H9 (cell line): ENCODE measurements at regions not wholly inside any gene's neighbourhood (a gene's known extent, or its start where the extent isn't known, plus 50 kb on each side); places are given as distances from the start of the nearest gene placed in this dataset.

ENCODE experiments used
- DNase-seq: peaks from one replicate; pipeline ENCODE4 v3.0.0-alpha.2; 2017
- H2AFZ ChIP-seq: one replicate; pipeline ENCODE4 v1.6.1; 2013; ENCODE audit warnings: mild to moderate bottlenecking, low read length, control low read depth, moderate library complexity
- H2AK5ac ChIP-seq: 2 replicates; pipeline ENCODE4 v1.6.1; 2013; ENCODE audit warnings: low read length, control low read depth, mixed read lengths; ENCODE audit not compliant: insufficient read length
- H2BK120ac ChIP-seq: one replicate; pipeline ENCODE4 v1.6.1; 2013; ENCODE audit warnings: low read depth, mild to moderate bottlenecking, low read length, control low read depth, inconsistent platforms; ENCODE audit not compliant: poor library complexity, severe bottlenecking
- H2BK12ac ChIP-seq: 2 replicates; pipeline ENCODE4 v1.6.1; 2013; ENCODE audit warnings: low read length, control low read depth, mixed read lengths, low read depth; ENCODE audit not compliant: insufficient read length
- H2BK15ac ChIP-seq: 2 replicates; pipeline ENCODE4 v1.6.1; 2013; ENCODE audit warnings: low read depth, low read length, control low read depth
- H2BK20ac ChIP-seq: one replicate; pipeline ENCODE4 v1.6.1; 2013; ENCODE audit warnings: low read depth, mild to moderate bottlenecking, low read length, control low read depth, inconsistent platforms; ENCODE audit not compliant: poor library complexity, severe bottlenecking
- H2BK5ac ChIP-seq: 2 replicates; pipeline ENCODE4 v1.6.1; 2013; ENCODE audit warnings: low read length, control low read depth, mixed read lengths; ENCODE audit not compliant: insufficient read length
- H3K14ac ChIP-seq: 2 replicates; pipeline ENCODE4 v1.6.1; 2013; ENCODE audit warnings: low read length, control low read depth; ENCODE audit not compliant: insufficient read depth
- H3K18ac ChIP-seq: 2 replicates; pipeline ENCODE4 v1.6.1; 2013; ENCODE audit warnings: low read depth, mild to moderate bottlenecking, mixed read lengths, low read length, control low read depth; ENCODE audit not compliant: insufficient read length
- H3K23ac ChIP-seq: 2 replicates; pipeline ENCODE4 v1.6.1; 2013; ENCODE audit warnings: low read length, control low read depth, mixed read lengths, low read depth; ENCODE audit not compliant: insufficient read length
- H3K23me2 ChIP-seq: 2 replicates; pipeline ENCODE4 v1.6.1; 2013; ENCODE audit warnings: low read depth, mild to moderate bottlenecking, mixed read lengths, low read length, control low read depth; ENCODE audit not compliant: insufficient read length, poor library complexity, severe bottlenecking
- H3K27ac ChIP-seq: 2 replicates; pipeline ENCODE4 v1.5.1; 2013; ENCODE audit warnings: low read length, control low read depth, mixed read lengths, low read depth; ENCODE audit not compliant: insufficient read length
- H3K27me3 ChIP-seq: 2 replicates; pipeline ENCODE4 v1.6.1; 2013; ENCODE audit warnings: low read length, control low read depth, inconsistent platforms; ENCODE audit not compliant: insufficient read depth
- H3K4ac ChIP-seq: 2 replicates; pipeline ENCODE4 v1.6.1; 2013; ENCODE audit warnings: low read depth, mild to moderate bottlenecking, control low read depth, inconsistent platforms, low read length, moderate library complexity
- H3K4me1 ChIP-seq: 2 replicates; pipeline ENCODE4 v1.6.1; 2013; ENCODE audit warnings: low read length, control low read depth, inconsistent platforms; ENCODE audit not compliant: insufficient read depth
- H3K4me2 ChIP-seq: 2 replicates; pipeline ENCODE4 v1.6.1; 2013; ENCODE audit warnings: low read length, control low read depth, mixed read lengths; ENCODE audit not compliant: insufficient read length, insufficient read depth
- H3K56ac ChIP-seq: 2 replicates; pipeline ENCODE4 v1.6.1; 2013; ENCODE audit warnings: low read depth, mild to moderate bottlenecking, mixed read lengths, low read length, control low read depth; ENCODE audit not compliant: insufficient read length
- H3K79me1 ChIP-seq: 2 replicates; pipeline ENCODE4 v1.6.1; 2013; ENCODE audit warnings: low read depth, mild to moderate bottlenecking, moderate library complexity, low read length, control low read depth, inconsistent platforms; ENCODE audit not compliant: insufficient read depth, poor library complexity, severe bottlenecking
- H3K79me2 ChIP-seq: 2 replicates; pipeline ENCODE4 v1.6.1; 2013; ENCODE audit warnings: low read length, control low read depth, inconsistent platforms; ENCODE audit not compliant: insufficient read depth
- H3K9ac ChIP-seq: 2 replicates; pipeline ENCODE4 v1.6.1; 2013; ENCODE audit warnings: low read length, control low read depth, mixed read lengths; ENCODE audit not compliant: insufficient read length; ENCODE audit errors: extremely low read depth
- H3K9me3 ChIP-seq: one replicate; pipeline ENCODE4 v1.6.1; 2013; ENCODE audit warnings: low read depth, low read length, inconsistent platforms; ENCODE audit not compliant: control insufficient read depth
- H3T11ph ChIP-seq: one replicate; pipeline ENCODE4 v1.6.1; 2013; ENCODE audit warnings: mild to moderate bottlenecking, low read length, control low read depth, inconsistent platforms
- H4K20me1 ChIP-seq: one replicate; pipeline ENCODE4 v1.6.1; 2013; ENCODE audit not compliant: control insufficient read depth, insufficient read length, insufficient read depth
- H4K5ac ChIP-seq: 2 replicates; pipeline ENCODE4 v1.6.1; 2013; ENCODE audit warnings: low read depth, mild to moderate bottlenecking, mixed read lengths, low read length, control low read depth; ENCODE audit not compliant: insufficient read length
- H4K8ac ChIP-seq: replicated peaks from 2 replicates; pipeline ENCODE4 v1.6.1; 2013; ENCODE audit warnings: low read length, control low read depth, mixed read lengths, low read depth; ENCODE audit not compliant: insufficient read length
- H4K91ac ChIP-seq: 2 replicates; pipeline ENCODE4 v1.6.1; 2013; ENCODE audit warnings: low read depth, mild to moderate bottlenecking, moderate library complexity, mixed read lengths, low read length, control low read depth; ENCODE audit not compliant: insufficient read length
- H3K27ac Mint-ChIP-seq, 3 experiments: 2 replicates in 2 of 3; 3 replicates in 1 of 3; pipeline ENCODE4 v1.8.0; 2020 to 2021; ENCODE audit warnings: mixed read lengths in 3 of 3, mild to moderate bottlenecking in 1 of 3, moderate library complexity in 1 of 3
- H3K27me3 Mint-ChIP-seq: 2 replicates; pipeline ENCODE4 v1.8.0; 2021; ENCODE audit warnings: low read depth, mild to moderate bottlenecking, moderate library complexity, mixed read lengths
- H3K36me3 Mint-ChIP-seq, 3 experiments: 2 replicates in 2 of 3; 3 replicates in 1 of 3; pipeline ENCODE4 v1.8.0; 2020 to 2021; ENCODE audit warnings: low read depth in 3 of 3, mixed read lengths in 3 of 3; ENCODE audit not compliant: insufficient read depth in 1 of 3
- H3K4me1 Mint-ChIP-seq, 2 experiments: 2 replicates each; pipeline ENCODE4 v1.8.0; 2020; ENCODE audit warnings: mixed read lengths in 2 of 2
- H3K4me3 Mint-ChIP-seq, 2 experiments: 2 replicates in 1 of 2; 3 replicates in 1 of 2; pipeline ENCODE4 v1.8.0; 2020 to 2021; ENCODE audit warnings: mild to moderate bottlenecking in 2 of 2, mixed read lengths in 2 of 2, moderate library complexity in 1 of 2
- H3K9me3 Mint-ChIP-seq, 2 experiments: 2 replicates in 1 of 2; 3 replicates in 1 of 2; pipeline ENCODE4 v1.8.0; 2020; ENCODE audit warnings: mild to moderate bottlenecking in 2 of 2, mixed read lengths in 2 of 2, moderate library complexity in 1 of 2
- CTCF ChIP-seq: fragments of 200-600 bp; sonication (generic); conservative IDR thresholded peaks from 3 replicates; pipeline ENCODE4 v1.8.0; 2021; ENCODE audit warnings: antibody characterized with exemption, mild to moderate bottlenecking
- WGBS: extraction: QIAGEN DNeasy Blood & Tissue Kit; methylation state at CpG from one replicate; pipeline ENCODE4 v1.1.7; 2013; ENCODE audit warnings: missing lambda C conversion rate, low lambda C conversion rate, mixed read lengths; ENCODE audit not compliant: insufficient read length; ENCODE audit errors: extremely low coverage; 5-methylcytosine and 5-hydroxymethylcytosine counted together

GRCh38 chr14:104422837-104423681, 156.5 kb upstream of the C14orf180 start:
- H4K5ac ChIP-seq, result no peak overlapping the region
- no peak overlapping the region for H2BK5ac ChIP-seq
- H3K23me2 ChIP-seq, result no peaks in the 10 kb centered on the region
- no peak overlapping the region for H3K4me3 Mint-ChIP-seq
- H3K79me2 ChIP-seq, result no peaks in the 10 kb centered on the region
- no peak overlapping the region; the same call in 1 of the 2 replicates for H3K14ac ChIP-seq
- no peaks in the 10 kb centered on the region for H3K79me1 ChIP-seq
- no peak overlapping the region for H4K91ac ChIP-seq
- no peak overlapping the region for H3T11ph ChIP-seq
- no peak overlapping the region for H2BK12ac ChIP-seq
- no peak for DNase-seq
- no peak for TF ChIP-seq CTCF
- H3K9me3 ChIP-seq, result no peaks in the 10 kb centered on the region
- H2BK20ac ChIP-seq, result no peak overlapping the region
- H3K27ac ChIP-seq, result no peak overlapping the region
- no peak overlapping the region for H3K27ac Mint-ChIP-seq
- no peaks in the 10 kb centered on the region for H4K20me1 ChIP-seq
- no peak overlapping the region for H3K4ac ChIP-seq
- H2AFZ ChIP-seq, result no peak overlapping the region
- no peak overlapping the region for H3K9ac ChIP-seq
- H2BK15ac ChIP-seq, result no peak overlapping the region
- H2AK5ac ChIP-seq, result no peak overlapping the region
- H3K27me3 Mint-ChIP-seq, result no peaks in the 10 kb centered on the region
- H3K4me1 ChIP-seq, result no peaks in the 10 kb centered on the region
- no peak overlapping the region for H2BK120ac ChIP-seq
- H3K4me2 ChIP-seq, result no peak overlapping the region
- no CpG with 5 or more reads among the region's 29 CpGs for WGBS
- no peak overlapping the region for H3K18ac ChIP-seq
- H3K36me3 Mint-ChIP-seq, result no peaks in the 10 kb centered on the region; a peak in 1 of 7 replicates
- H3K23ac ChIP-seq, result no peak overlapping the region
- H3K56ac ChIP-seq, result no peak overlapping the region
- H3K27me3 ChIP-seq, result no peaks in the 10 kb centered on the region
- no peaks in the 10 kb centered on the region for H3K9me3 Mint-ChIP-seq
- peaks cover 13 to 29% of the 10 kb centered on the region in 2 experiments for H3K4me1 Mint-ChIP-seq
- H4K8ac ChIP-seq, result no peak overlapping the region
